Cardiac septum (tissue), 1 donor: ENCODE measurements at regions not wholly inside any gene's neighbourhood (a gene's known extent, or its start where the extent isn't known, plus 50 kb on each side); places are given as distances from the start of the nearest gene placed in this dataset.

Source experiments
- DNase-seq: peaks from one replicate; pipeline ENCODE4 v3.0.0-alpha.2; 2020; ENCODE audit warnings: low spot score
- intact Hi-C: fragments of 100-400 bp; cut with DNase I; formaldehyde crosslinking; loops from one replicate; pipeline ENCODE4 v1.14.0; 2022
- donor health status: DM: no; HTN: no; CAD: no.

- DNase-seq: no peak
- intact Hi-C loops: no loop called here
These were observed 197.5 kb downstream of the CYLD start for GRCh38 chr16:50939356-50939755.

- intact Hi-C loops: no loop called here
- DNase-seq: no peak
These were observed 197.0 kb downstream of the CYLD start for GRCh38 chr16:50938932-50939331.

GRCh38 chr16:50933262-50933661 lies 191.4 kb downstream of the CYLD start:
- intact Hi-C loops: no loop called here
- DNase-seq: no peak

- intact Hi-C loops: no loop called here
These were observed 190.6 kb downstream of the CYLD start for GRCh38 chr16:50932348-50932935.

GRCh38 chr16:50928065-50928464 lies 186.2 kb downstream of the CYLD start:
- intact Hi-C loops: loop anchor here (10.0 kb wide), 1 partner anchor 63 kb away; no protein-coding TSS in a partner anchor
- no peak for DNase-seq

More at GRCh38 chr16:50932348-50932935, 190.6 kb downstream of the CYLD start:
- no peak for DNase-seq

- intact Hi-C loops: loop anchor here (10.0 kb wide), 1 partner anchor 61 kb away; no protein-coding TSS in a partner anchor
These were observed 184.0 kb downstream of the CYLD start for GRCh38 chr16:50925758-50926357.

GRCh38 chr16:50924759-50925545 lies 183.1 kb downstream of the CYLD start:
- intact Hi-C loops: loop anchor here (10.0 kb wide), 1 partner anchor 60 kb away; no protein-coding TSS in a partner anchor
- DNase-seq: no peak

More at GRCh38 chr16:50925758-50926357, 184.0 kb downstream of the CYLD start:
- no peak for DNase-seq

- intact Hi-C loops: no loop called here
These were observed 176.2 kb downstream of the CYLD start for GRCh38 chr16:50917950-50918703.

GRCh38 chr16:50916040-50916439 lies 174.2 kb downstream of the CYLD start:
- intact Hi-C loops: no loop called here
- no peak for DNase-seq

More at GRCh38 chr16:50917950-50918703, 176.2 kb downstream of the CYLD start:
- no peak for DNase-seq

- no peak for DNase-seq
- intact Hi-C loops: no loop called here
These were observed 173.2 kb downstream of the CYLD start for GRCh38 chr16:50915120-50915519.

GRCh38 chr16:50910736-50911100 lies 168.8 kb downstream of the CYLD start:
- intact Hi-C loops: no loop called here
- no peak for DNase-seq

- no peak for DNase-seq
- intact Hi-C loops: no loop called here
These were observed 168.2 kb downstream of the CYLD start for GRCh38 chr16:50909831-50910735.

GRCh38 chr16:50908468-50908867 lies 166.6 kb downstream of the CYLD start:
- DNase-seq: no peak
- intact Hi-C loops: no loop called here

- intact Hi-C loops: no loop called here
These were observed 164.6 kb downstream of the CYLD start for GRCh38 chr16:50906454-50906853.

GRCh38 chr16:50902457-50902856 lies 160.6 kb downstream of the CYLD start:
- intact Hi-C loops: no loop called here
- no peak for DNase-seq

More at GRCh38 chr16:50906454-50906853, 164.6 kb downstream of the CYLD start:
- no peak for DNase-seq

GRCh38 chr16:50901062-50901461 lies 159.2 kb downstream of the CYLD start:
- no peak for DNase-seq
- intact Hi-C loops: no loop called here

- intact Hi-C loops: no loop called here
- no peak for DNase-seq
These were observed 158.6 kb downstream of the CYLD start for GRCh38 chr16:50900391-50900942.

- intact Hi-C loops: no loop called here
- DNase-seq: no peak
These were observed 158.1 kb downstream of the CYLD start for GRCh38 chr16:50899951-50900350.

- no peak for DNase-seq
- intact Hi-C loops: no loop called here
These were observed 147.9 kb downstream of the CYLD start for GRCh38 chr16:50889746-50890145.
